GM12891 (cell line): ENCODE measurements at regions not wholly inside any gene's neighbourhood (a gene's known extent, or its start where the extent isn't known, plus 50 kb on each side); places are given as distances from the start of the nearest gene placed in this dataset.

Experiments used
- DNase-seq: peaks from one replicate; pipeline ENCODE4 v3.0.0; 2011; ENCODE audit warnings: low spot score; ENCODE audit not compliant: insufficient read length
- FAIRE-seq: peaks from 2 replicates; lab custom pipeline; 2011; peaks lifted over from hg19 to GRCh38; lab: Jason Lieb, UNC
- PAX5 ChIP-seq: IDR thresholded peaks from 2 replicates; pipeline ENCODE4 v1.6.1; 2011; ENCODE audit warnings: low read length, moderate library complexity, mild to moderate bottlenecking; ENCODE audit not compliant: insufficient read depth, severe bottlenecking
- POLR2A ChIP-seq: IDR thresholded peaks from 2 replicates; pipeline ENCODE4 v1.6.1; 2011; ENCODE audit warnings: low read depth, low read length, control low read depth
- POLR2AphosphoS5 ChIP-seq: IDR thresholded peaks from 2 replicates; pipeline ENCODE4 v1.6.1; 2011; ENCODE audit warnings: low read depth, low read length, control low read depth
- POU2F2 ChIP-seq: IDR thresholded peaks from 2 replicates; pipeline ENCODE4 v1.6.1; 2011; ENCODE audit warnings: low read depth, mild to moderate bottlenecking, control low read depth, low read length, moderate library complexity
- SPI1 ChIP-seq: IDR thresholded peaks from 2 replicates; pipeline ENCODE4 v1.6.1; 2011; ENCODE audit warnings: low read depth, low read length, control low read depth
- TAF1 ChIP-seq: IDR thresholded peaks from 2 replicates; pipeline ENCODE4 v1.6.1; 2011; ENCODE audit warnings: low read depth, low read length, control low read depth

DNA sequence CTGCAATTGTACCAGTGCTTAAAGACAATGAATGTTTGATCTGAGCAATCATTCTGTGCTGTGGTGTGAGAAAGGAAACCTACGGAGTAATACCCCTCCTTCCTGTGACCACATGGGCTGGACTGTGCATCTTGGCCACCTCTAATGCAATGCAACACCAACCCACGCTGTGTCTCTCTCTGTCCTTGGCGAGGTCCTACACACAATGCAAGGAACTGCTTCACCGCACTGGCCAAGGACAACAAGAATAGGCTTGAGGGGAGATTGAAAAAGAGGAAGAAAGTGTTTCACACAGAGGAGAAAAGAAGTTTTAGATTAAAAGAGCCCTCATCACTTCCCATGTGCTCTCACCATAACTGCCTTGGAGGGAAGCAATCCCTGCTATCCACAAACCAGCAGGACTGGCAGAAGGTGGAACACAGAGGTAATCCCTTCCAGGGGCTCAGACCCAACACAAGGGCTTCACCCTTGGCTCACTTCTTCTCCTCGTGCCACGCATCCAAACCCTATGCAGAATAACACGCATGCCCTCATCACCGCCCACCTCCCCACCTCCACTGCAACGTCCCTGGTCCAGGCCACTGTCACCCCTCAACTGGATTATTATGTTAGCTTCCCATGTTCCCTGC, 112.5 kb upstream of the ERG start:
- FAIRE-seq (no peak), DNase-seq (no peak)
- TF ChIP-seq POLR2A (no peak), POLR2AphosphoS5 (no peak), TAF1 (no peak), SPI1 (no peak), POU2F2 (no peak), PAX5 (no peak)

DNA sequence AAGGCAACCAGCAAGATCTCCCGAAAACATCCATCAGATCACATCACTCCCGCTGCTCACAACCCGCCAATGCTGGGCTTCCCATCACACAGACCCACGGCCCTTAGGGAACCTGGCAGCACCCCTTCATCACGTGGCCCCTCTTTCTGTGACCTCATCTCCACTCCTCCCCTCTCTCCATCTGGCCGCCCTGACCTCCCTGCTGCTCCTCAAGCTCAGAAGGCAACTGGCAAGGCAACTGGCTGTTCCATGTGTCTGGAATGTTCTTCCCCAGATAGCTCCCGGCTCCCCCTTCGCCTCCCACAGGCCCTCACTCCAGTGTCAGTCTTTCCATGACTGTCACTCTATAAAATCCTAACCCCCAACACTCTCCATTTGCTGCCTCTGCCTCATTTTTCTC, 113.0 kb upstream of the ERG start:
- DNase-seq (no peak), FAIRE-seq (no peak)
- TF ChIP-seq POLR2AphosphoS5 (no peak), PAX5 (no peak), POLR2A (no peak), SPI1 (no peak), TAF1 (no peak), POU2F2 (no peak)

- no peak for DNase-seq
- no peak for TF ChIP-seq POLR2AphosphoS5
- TF ChIP-seq POLR2A, result no peak
- no peak for TF ChIP-seq SPI1
- TF ChIP-seq PAX5, result no peak
- no peak for TF ChIP-seq TAF1
- no peak for FAIRE-seq
Measured at GRCh38 chr21:38613686-38614085, 115.4 kb upstream of the ERG start.

DNA sequence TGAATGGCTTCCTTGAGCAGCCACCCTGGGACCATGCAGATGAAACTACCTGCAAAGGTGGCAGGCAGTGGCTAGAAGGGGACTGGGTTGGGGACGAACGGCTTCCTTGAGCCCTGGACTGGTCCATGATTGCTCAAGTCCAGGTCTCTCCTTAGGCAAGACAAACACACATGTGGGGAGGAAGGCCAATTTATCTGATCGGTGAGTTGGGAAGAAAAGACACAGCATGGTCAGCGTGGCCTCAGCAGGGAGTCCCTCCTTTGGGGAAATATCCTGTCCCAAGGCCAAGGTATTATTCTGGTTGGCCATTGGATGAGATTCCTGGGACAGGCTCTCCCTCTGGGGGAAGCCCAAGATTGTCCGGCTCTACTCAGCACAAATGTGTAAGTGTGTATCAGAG, 116.3 kb upstream of the ERG start:
- DNase-seq (no peak), FAIRE-seq (no peak)
- TF ChIP-seq POLR2A (no peak), POLR2AphosphoS5 (no peak), SPI1 (no peak), PAX5 (no peak), POU2F2 (no peak), TAF1 (no peak)

DNA sequence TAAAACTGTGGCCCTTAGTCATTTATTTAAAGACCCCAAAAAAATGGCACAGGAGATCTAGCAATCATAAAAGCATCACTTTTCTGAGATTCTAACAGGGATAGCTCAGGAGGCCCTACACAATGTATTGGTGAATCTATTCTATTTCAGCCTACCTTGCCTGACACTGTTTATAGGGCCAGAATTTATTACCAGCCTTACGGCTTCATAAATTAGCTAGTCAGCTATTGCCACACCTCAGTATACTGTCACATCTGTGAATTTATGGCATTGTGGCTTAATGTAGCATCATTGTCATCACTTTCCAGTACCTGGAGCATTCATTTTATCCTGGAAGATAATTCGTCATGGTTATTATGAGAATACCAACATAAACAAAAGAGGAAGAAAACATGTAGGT, 121.2 kb upstream of the ERG start:
- no peak for DNase-seq
- TF ChIP-seq TAF1, result no peak
- no peak for TF ChIP-seq POLR2AphosphoS5
- no peak for TF ChIP-seq SPI1
- no peak for TF ChIP-seq POLR2A
- no peak for TF ChIP-seq PAX5
- FAIRE-seq, result no peak

DNA sequence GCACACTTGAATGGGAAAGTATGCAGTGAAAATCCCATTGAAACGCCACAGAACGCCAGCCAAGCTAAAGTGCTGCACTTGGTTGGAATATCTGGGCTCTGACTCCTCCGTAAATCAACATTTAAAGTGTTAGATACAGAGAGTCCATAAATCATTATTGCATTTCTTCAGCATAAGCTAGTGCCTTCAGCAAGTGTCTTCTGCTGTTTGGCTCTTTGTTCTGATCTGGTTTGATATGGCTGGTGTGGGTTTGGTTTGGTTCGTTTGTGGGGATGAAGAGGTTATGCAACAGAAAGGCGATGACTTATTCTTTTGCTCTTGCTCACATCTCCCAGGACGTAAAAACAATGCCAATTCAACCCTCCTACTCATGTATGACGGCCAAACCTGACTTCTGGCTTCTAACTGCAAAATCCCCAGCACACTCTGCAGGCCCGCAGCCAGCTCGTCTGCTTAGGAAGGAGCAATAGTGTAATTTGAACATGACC, 121.8 kb upstream of the ERG start:
- FAIRE-seq (no peak), DNase-seq (no peak)
- TF ChIP-seq TAF1, result no peak
- no peak for TF ChIP-seq POLR2A
- TF ChIP-seq POLR2AphosphoS5, result no peak
- TF ChIP-seq SPI1, result no peak
- TF ChIP-seq PAX5, result no peak
- TF ChIP-seq POU2F2, result no peak

- no peak for FAIRE-seq
- no peak for DNase-seq
- TF ChIP-seq SPI1, result no peak
- no peak for TF ChIP-seq TAF1
- no peak for TF ChIP-seq POLR2A
- TF ChIP-seq POU2F2, result no peak
- TF ChIP-seq PAX5, result no peak
- no peak for TF ChIP-seq POLR2AphosphoS5
Measured at GRCh38 chr21:38621132-38621531, 122.9 kb upstream of the ERG start.

DNA sequence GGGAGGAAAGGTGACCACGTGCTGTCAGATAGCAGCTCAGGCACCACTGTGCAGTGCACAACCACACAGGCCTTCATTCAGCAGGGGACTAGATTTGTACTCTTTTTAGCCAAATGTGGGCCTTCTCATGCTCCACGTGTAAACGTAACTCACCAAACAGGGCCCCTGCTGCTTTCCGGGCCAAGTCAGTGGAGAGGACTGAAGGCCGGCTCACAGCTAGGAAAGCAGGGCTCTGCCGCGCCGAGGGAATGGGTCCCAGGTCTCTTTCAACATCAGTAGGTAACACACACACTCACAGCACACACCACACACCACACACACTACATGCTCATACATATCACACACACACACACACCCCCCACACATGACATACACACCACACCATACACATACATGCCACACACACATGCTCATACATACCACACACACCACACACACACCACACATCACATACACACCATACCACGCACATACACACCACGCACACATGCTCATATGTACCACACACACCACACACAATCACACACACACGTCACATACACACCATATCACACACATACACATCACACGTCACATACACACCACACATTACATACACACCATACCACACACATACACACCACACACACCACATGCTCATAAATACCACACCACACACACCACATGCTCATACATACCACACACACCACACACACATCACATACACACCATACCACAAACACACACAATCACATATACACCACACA, 124.0 kb upstream of the ERG start:
- DNase-seq (no peak), FAIRE-seq (peak; percentile 66)
- TF ChIP-seq POLR2AphosphoS5 (no peak), POU2F2 (no peak), PAX5 (no peak), SPI1 (no peak), POLR2A (no peak), TAF1 (no peak)

DNA sequence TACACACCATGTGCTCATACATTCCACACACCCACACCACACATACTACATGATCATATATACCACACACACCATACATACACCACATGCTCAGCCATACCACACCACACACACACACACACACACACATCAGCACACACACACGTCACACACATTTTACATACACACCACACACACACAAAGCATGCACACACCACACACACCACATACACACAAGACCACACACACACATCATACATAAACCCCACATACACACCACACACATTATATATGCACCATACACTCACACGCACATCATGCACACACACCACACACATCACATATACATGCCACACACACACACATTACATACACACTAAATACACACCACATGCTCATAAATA, 124.5 kb upstream of the ERG start:
- TF ChIP-seq PAX5 (no peak), POLR2A (no peak), POU2F2 (no peak), TAF1 (no peak), POLR2AphosphoS5 (no peak), SPI1 (no peak)
- DNase-seq (no peak), FAIRE-seq (peak; percentile 56)

GRCh38 chr21:38623552-38623951, 125.3 kb upstream of the ERG start:
- TF ChIP-seq POU2F2, result no peak
- no peak for TF ChIP-seq PAX5
- no peak for TF ChIP-seq POLR2AphosphoS5
- TF ChIP-seq POLR2A, result no peak
- no peak for TF ChIP-seq TAF1
- no peak for TF ChIP-seq SPI1
- no peak for DNase-seq
- no peak for FAIRE-seq
